DMS 273 treated with DMSO at 0.1 percent for 48 hours (cell line): ENCODE measurements at regions not wholly inside any gene's neighbourhood (a gene's known extent, or its start where the extent isn't known, plus 50 kb on each side); places are given as distances from the start of the nearest gene placed in this dataset.

Source experiments
- DNase-seq: peaks from one replicate; lab custom pipeline; 2025; lab: John Stamatoyannopoulos, UW

GRCh38 chr7:113710310-113711096 is 208.3 kb downstream of the PPP1R3A start:
- peak; percentile 60 for DNase-seq

GRCh38 chr7:113705439-113705838 is 213.4 kb downstream of the PPP1R3A start:
- DNase-seq, result no peak

GRCh38 chr7:113698556-113699220 is 220.1 kb downstream of the PPP1R3A start:
- DNase-seq, result no peak

- DNase-seq, result no peak
Measured at GRCh38 chr7:113694149-113694548, 224.7 kb downstream of the PPP1R3A start.

- DNase-seq, result no peak
Measured at GRCh38 chr7:113684165-113684564, 234.6 kb downstream of the PPP1R3A start.

GRCh38 chr7:113677811-113678210 is 241.0 kb downstream of the PPP1R3A start:
- DNase-seq, result no peak

GRCh38 chr7:113664867-113665266 is 253.9 kb downstream of the PPP1R3A start:
- no peak for DNase-seq

- DNase-seq, result no peak
Measured at GRCh38 chr7:113659416-113659815, 259.4 kb downstream of the PPP1R3A start.

- no peak for DNase-seq
Measured at GRCh38 chr7:113657603-113658002, 261.2 kb downstream of the PPP1R3A start.

- no peak for DNase-seq
Measured at GRCh38 chr7:113652501-113652900, 266.3 kb downstream of the PPP1R3A start.

- no peak for DNase-seq
Measured at GRCh38 chr7:113649556-113649955, 269.3 kb downstream of the PPP1R3A start.

GRCh38 chr7:113639221-113639620 is 279.6 kb downstream of the PPP1R3A start:
- no peak for DNase-seq

- DNase-seq, result no peak
Measured at GRCh38 chr7:113636727-113637421, 281.9 kb downstream of the PPP1R3A start.

- DNase-seq, result no peak
Measured at GRCh38 chr7:113635492-113635891, 283.3 kb downstream of the PPP1R3A start.

GRCh38 chr7:113633073-113633472 is 285.7 kb downstream of the PPP1R3A start:
- no peak for DNase-seq

GRCh38 chr7:113628948-113629847 is 289.6 kb downstream of the PPP1R3A start:
- DNase-seq, result no peak

GRCh38 chr7:113625494-113626102 is 293.2 kb downstream of the PPP1R3A start:
- no peak for DNase-seq

GRCh38 chr7:113622796-113623195 is 296.0 kb downstream of the PPP1R3A start:
- DNase-seq, result no peak

GRCh38 chr7:113610572-113610971 is 308.2 kb downstream of the PPP1R3A start:
- no peak for DNase-seq

- no peak for DNase-seq
Measured at GRCh38 chr7:113608782-113609181, 310.0 kb downstream of the PPP1R3A start.

GRCh38 chr7:113606325-113606724 is 312.5 kb downstream of the PPP1R3A start:
- no peak for DNase-seq
